Testis (tissue), 2 donors: ENCODE measurements at regions not wholly inside any gene's neighbourhood (a gene's known extent, or its start where the extent isn't known, plus 50 kb on each side); places are given as distances from the start of the nearest gene placed in this dataset.

Source experiments
- CTCF ChIP-seq, 3 experiments: fragments of 450-650 bp in 2 of 3; fragments of 200-600 bp in 1 of 3; sonication (generic) in 1 of 3; IDR thresholded peaks; one replicate each; pipeline ENCODE4 v1.5.1; 2016 to 2019; ENCODE audit warnings: antibody characterized with exemption in 3 of 3, mild to moderate bottlenecking in 2 of 3, moderate library complexity in 1 of 3
- POLR2A ChIP-seq: fragments of 450-650 bp; IDR thresholded peaks from one replicate; pipeline ENCODE4 v1.6.1; 2017; ENCODE audit warnings: antibody characterized with exemption, mild to moderate bottlenecking, moderate library complexity

- TF ChIP-seq CTCF (IDR thresholded peaks at IDR 0.05) (no peak), POLR2A (no peak)
These were observed 122.6 kb upstream of the PTER start for GRCh38 chr10:16314259-16314658.
